HCT116 (cell line): ENCODE measurements at regions not wholly inside any gene's neighbourhood (a gene's known extent, or its start where the extent isn't known, plus 50 kb on each side); places are given as distances from the start of the nearest gene placed in this dataset.

Experiments used
- ATAC-seq: fragments of 200-7000 bp; cut with Tn5 transposase; 2 replicates; pipeline ENCODE4 v1.9.1; 2020; ENCODE audit warnings: mild to moderate bottlenecking, moderate library complexity
- BruUV-seq: library from RNA; stranded (reverse); fragments of 400-500 nt; replicated peaks from 2 replicates; lab custom pipeline; 2021; lab: Mats Ljungman, UMichigan
- CTCF ChIA-PET: fragments of 300-600 bp; sonication (Branson Sonifier 250); formaldehyde crosslinking; loops from one replicate; lab custom pipeline; 2021; ENCODE audit warnings: antibody characterized with exemption; lab: Charles Lee
- POLR2A ChIA-PET: fragments of 300-600, 350-600 bp; sonication (Branson Sonifier 250); formaldehyde crosslinking; loops from one replicate; lab custom pipeline; 2021; ENCODE audit warnings: antibody characterized with exemption; lab: Charles Lee
- RAD21 ChIA-PET, 2 experiments: fragments of 300-600 bp; sonication (Branson Sonifier 250); formaldehyde crosslinking; loops; one replicate each; lab custom pipeline; 2023; ENCODE audit warnings: low total read pairs in 2 of 2; ENCODE audit not compliant: uncharacterized antibody in 2 of 2, unreplicated experiment in 2 of 2, low non-redundant PET in 1 of 2; lab: Charles Lee
- DNase-seq: peaks from one replicate; pipeline ENCODE4 v3.0.0-alpha.2; 2010; ENCODE audit warnings: low read depth, low spot score
- H2AFZ ChIP-seq: fragments of 200-600 bp; shearing (Covaris generic), sonication (generic); 2 replicates; pipeline ENCODE4 v1.6.1; 2017; ENCODE audit warnings: low read depth, mixed run types, mixed read lengths, antibody characterized with exemption, low read length; ENCODE audit not compliant: poor library complexity, severe bottlenecking
- H3K27ac ChIP-seq: 2 replicates; pipeline ENCODE4 v1.5.1; 2012; ENCODE audit warnings: low read depth, low read length
- H3K27me3 ChIP-seq: fragments of 200-600 bp; sonication (generic); 2 replicates; pipeline ENCODE4 v1.6.1; 2016; ENCODE audit warnings: mixed run types, low read length, mixed read lengths; ENCODE audit not compliant: insufficient read depth
- H3K36me3 ChIP-seq, 2 experiments: fragments of 200-500 bp in 1 of 2; fragments of 200-600 bp in 1 of 2; sonication (Bioruptor generic) in 1 of 2; sonication (generic) in 1 of 2; 2 replicates each; pipeline versions ENCODE4 v1.5.1 to v1.6.1; 2014 to 2016; ENCODE audit warnings: low read length in 2 of 2, inconsistent platforms in 1 of 2, mixed read lengths in 1 of 2, mixed run types in 1 of 2; ENCODE audit not compliant: insufficient read depth in 2 of 2, control insufficient read depth in 1 of 2
- H3K4me1 ChIP-seq, 2 experiments: fragments of 200-600 bp in 1 of 2; sonication (generic) in 1 of 2; 2 replicates each; pipeline versions ENCODE4 v1.5.1 to v1.6.1; 2012 to 2017; ENCODE audit warnings: low read length in 2 of 2, inconsistent platforms in 1 of 2, mild to moderate bottlenecking in 1 of 2, mixed read lengths in 1 of 2, mixed run types in 1 of 2, moderate library complexity in 1 of 2; ENCODE audit not compliant: insufficient read depth in 2 of 2, control insufficient read depth in 1 of 2
- H3K4me2 ChIP-seq: fragments of 200-600 bp; sonication (generic); 2 replicates; pipeline ENCODE4 v1.6.1; 2017; ENCODE audit warnings: mixed run types, low read length, mixed read lengths
- H3K4me3 ChIP-seq, 2 experiments: fragments of 200-600 bp in 1 of 2; sonication (generic) in 1 of 2; replicated peaks in 1 of 2; 2 replicates each; pipeline ENCODE4 v1.5.1; 2011 to 2016; ENCODE audit warnings: low read length in 2 of 2, control low read depth in 1 of 2, low read depth in 1 of 2, mild to moderate bottlenecking in 1 of 2, mixed read lengths in 1 of 2, mixed run types in 1 of 2
- H3K79me2 ChIP-seq: fragments of 200-600 bp; sonication (generic); 2 replicates; pipeline ENCODE4 v1.6.1; 2017; ENCODE audit warnings: mild to moderate bottlenecking, mixed run types, low read length, moderate library complexity, mixed read lengths; ENCODE audit not compliant: insufficient read depth
- H3K9ac ChIP-seq: fragments of 200-600 bp; sonication (generic); 2 replicates; pipeline ENCODE4 v1.6.1; 2016; ENCODE audit warnings: low read length, mixed read lengths
- H3K9me2 ChIP-seq: fragments of 200-600 bp; sonication (generic), shearing (Covaris generic); 2 replicates; pipeline ENCODE4 v1.6.1; 2017; ENCODE audit warnings: mixed run types, mild to moderate bottlenecking, moderate library complexity; ENCODE audit not compliant: insufficient read depth
- H3K9me3 ChIP-seq, 2 experiments: fragments of 200-500 bp in 1 of 2; fragments of 200-600 bp in 1 of 2; sonication (Bioruptor generic) in 1 of 2; sonication (generic) in 1 of 2; 2 replicates each; pipeline ENCODE4 v1.6.1; 2014 to 2017; ENCODE audit warnings: low read length in 2 of 2, mixed read lengths in 2 of 2, inconsistent platforms in 1 of 2, low read depth in 1 of 2, mild to moderate bottlenecking in 1 of 2, mixed run types in 1 of 2, moderate library complexity in 1 of 2; ENCODE audit not compliant: control insufficient read depth in 1 of 2, insufficient read depth in 1 of 2
- H4K20me1 ChIP-seq: fragments of 200-600 bp; sonication (generic), shearing (Covaris generic); 2 replicates; pipeline ENCODE4 v1.6.1; 2017; ENCODE audit warnings: mixed run types, mild to moderate bottlenecking, moderate library complexity; ENCODE audit not compliant: insufficient read depth
- EGR1 ChIP-seq: IDR thresholded peaks from 2 replicates; pipeline ENCODE4 v1.6.1; 2012; ENCODE audit warnings: low read depth
- ELF1 ChIP-seq: IDR thresholded peaks from 2 replicates; pipeline ENCODE4 v1.6.1; 2012; ENCODE audit warnings: low read depth, borderline replicate concordance
- EZH2 ChIP-seq: fragments of 200-600 bp; sonication (generic); IDR thresholded peaks from 2 replicates; pipeline ENCODE4 v1.6.1; 2017; ENCODE audit warnings: antibody characterized with exemption, mixed run types
- FOSL1 ChIP-seq: IDR thresholded peaks from 2 replicates; pipeline ENCODE4 v1.6.1; 2012; ENCODE audit warnings: low read depth
- JUND ChIP-seq: IDR thresholded peaks from 2 replicates; pipeline ENCODE4 v1.6.1; 2012
- POLR2A ChIP-seq: IDR thresholded peaks from 2 replicates; pipeline ENCODE4 v1.7.0; 2011; ENCODE audit warnings: borderline replicate concordance; ENCODE audit not compliant: insufficient read depth, insufficient read length; ENCODE audit errors: extremely low read depth
- RAD21 ChIP-seq: IDR thresholded peaks from 2 replicates; pipeline ENCODE4 v1.6.1; 2012; ENCODE audit warnings: low read depth, mild to moderate bottlenecking
- SIN3A ChIP-seq: IDR thresholded peaks from 2 replicates; pipeline ENCODE4 v1.6.1; 2012; ENCODE audit warnings: low read depth
- SP1 ChIP-seq: IDR thresholded peaks from 2 replicates; pipeline ENCODE4 v1.6.1; 2012; ENCODE audit warnings: low read depth
- SRF ChIP-seq: IDR thresholded peaks from 2 replicates; pipeline ENCODE4 v1.6.1; 2012; ENCODE audit warnings: low read depth
- YY1 ChIP-seq: IDR thresholded peaks from 2 replicates; pipeline ENCODE4 v1.6.1; 2011; ENCODE audit warnings: low read length, low read depth, moderate library complexity, mild to moderate bottlenecking; ENCODE audit not compliant: insufficient replicate concordance; ENCODE audit errors: extremely low read depth
- ZNF274 ChIP-seq: fragments of 200-500 bp; sonication (Bioruptor generic); IDR thresholded peaks from 2 replicates; pipeline ENCODE4 v1.6.1; 2014; ENCODE audit warnings: mild to moderate bottlenecking, low read depth, low read length, inconsistent platforms
- intact Hi-C: fragments of 100-400 bp; cut with micrococcal nuclease; formaldehyde crosslinking; loops from 2 replicates; pipeline ENCODE4 v1.10.0; 2022
- TF ChIP-seq, protein P1 (sequence below): IDR thresholded peaks from 2 replicates; pipeline ENCODE4 v1.6.1; 2011; ENCODE audit warnings: mild to moderate bottlenecking, low read length, moderate library complexity; ENCODE audit not compliant: insufficient replicate concordance; ENCODE audit errors: extremely low read depth
- TF ChIP-seq, protein P2 (sequence below): IDR thresholded peaks from 2 replicates; pipeline ENCODE4 v1.6.1; 2012; ENCODE audit warnings: low read depth
- TF ChIP-seq, protein P3 (sequence below): IDR thresholded peaks from 2 replicates; pipeline ENCODE4 v1.6.1; 2012

DNA sequence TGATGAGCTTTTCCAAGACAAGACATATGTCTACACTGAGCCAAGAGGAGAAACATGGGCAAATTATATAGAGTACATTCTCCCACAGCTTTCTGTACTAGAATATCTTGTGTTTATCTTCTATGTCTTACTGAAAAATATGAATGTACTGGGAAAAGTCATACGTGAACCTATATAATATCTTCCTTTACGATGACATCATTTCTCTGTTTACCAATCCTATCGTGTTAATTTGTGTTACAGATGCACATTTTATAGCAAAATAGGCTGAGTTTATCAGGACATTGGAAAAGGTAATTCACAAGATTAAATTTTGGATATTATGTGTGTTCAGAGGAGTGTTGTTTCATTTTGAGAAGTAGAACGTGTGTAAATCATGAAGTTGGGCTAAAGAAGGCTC lies 452.5 kb upstream of the THRB start:
- DNase-seq = no peak
- no TSS peak for BruUV-seq
- Histone ChIP-seq H2AFZ (no peak overlapping the region), H3K36me3 (no peaks in the 10 kb centered on the region), H3K9me2 (no peaks in the 10 kb centered on the region), H3K9me3 (no peaks in the 10 kb centered on the region), H3K4me2 (no peak overlapping the region), H3K9ac (no peak overlapping the region), H3K27ac (no peak overlapping the region), H3K4me3 (no peak overlapping the region), H3K79me2 (no peaks in the 10 kb centered on the region), H4K20me1 (no peaks in the 10 kb centered on the region), H3K4me1 (no peaks in the 10 kb centered on the region), H3K27me3 (peaks cover 11% of the 10 kb centered on the region)
- CTCF ChIA-PET = no interaction called here
- no peak for TF ChIP-seq YY1
- no peak for TF ChIP-seq FOSL1
- TF ChIP-seq ELF1 = no peak
- TF ChIP-seq, protein P1, sequence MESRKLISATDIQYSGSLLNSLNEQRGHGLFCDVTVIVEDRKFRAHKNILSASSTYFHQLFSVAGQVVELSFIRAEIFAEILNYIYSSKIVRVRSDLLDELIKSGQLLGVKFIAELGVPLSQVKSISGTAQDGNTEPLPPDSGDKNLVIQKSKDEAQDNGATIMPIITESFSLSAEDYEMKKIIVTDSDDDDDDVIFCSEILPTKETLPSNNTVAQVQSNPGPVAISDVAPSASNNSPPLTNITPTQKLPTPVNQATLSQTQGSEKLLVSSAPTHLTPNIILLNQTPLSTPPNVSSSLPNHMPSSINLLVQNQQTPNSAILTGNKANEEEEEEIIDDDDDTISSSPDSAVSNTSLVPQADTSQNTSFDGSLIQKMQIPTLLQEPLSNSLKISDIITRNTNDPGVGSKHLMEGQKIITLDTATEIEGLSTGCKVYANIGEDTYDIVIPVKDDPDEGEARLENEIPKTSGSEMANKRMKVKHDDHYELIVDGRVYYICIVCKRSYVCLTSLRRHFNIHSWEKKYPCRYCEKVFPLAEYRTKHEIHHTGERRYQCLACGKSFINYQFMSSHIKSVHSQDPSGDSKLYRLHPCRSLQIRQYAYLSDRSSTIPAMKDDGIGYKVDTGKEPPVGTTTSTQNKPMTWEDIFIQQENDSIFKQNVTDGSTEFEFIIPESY = no peak
- TF ChIP-seq JUND = no peak
- TF ChIP-seq, protein P2, sequence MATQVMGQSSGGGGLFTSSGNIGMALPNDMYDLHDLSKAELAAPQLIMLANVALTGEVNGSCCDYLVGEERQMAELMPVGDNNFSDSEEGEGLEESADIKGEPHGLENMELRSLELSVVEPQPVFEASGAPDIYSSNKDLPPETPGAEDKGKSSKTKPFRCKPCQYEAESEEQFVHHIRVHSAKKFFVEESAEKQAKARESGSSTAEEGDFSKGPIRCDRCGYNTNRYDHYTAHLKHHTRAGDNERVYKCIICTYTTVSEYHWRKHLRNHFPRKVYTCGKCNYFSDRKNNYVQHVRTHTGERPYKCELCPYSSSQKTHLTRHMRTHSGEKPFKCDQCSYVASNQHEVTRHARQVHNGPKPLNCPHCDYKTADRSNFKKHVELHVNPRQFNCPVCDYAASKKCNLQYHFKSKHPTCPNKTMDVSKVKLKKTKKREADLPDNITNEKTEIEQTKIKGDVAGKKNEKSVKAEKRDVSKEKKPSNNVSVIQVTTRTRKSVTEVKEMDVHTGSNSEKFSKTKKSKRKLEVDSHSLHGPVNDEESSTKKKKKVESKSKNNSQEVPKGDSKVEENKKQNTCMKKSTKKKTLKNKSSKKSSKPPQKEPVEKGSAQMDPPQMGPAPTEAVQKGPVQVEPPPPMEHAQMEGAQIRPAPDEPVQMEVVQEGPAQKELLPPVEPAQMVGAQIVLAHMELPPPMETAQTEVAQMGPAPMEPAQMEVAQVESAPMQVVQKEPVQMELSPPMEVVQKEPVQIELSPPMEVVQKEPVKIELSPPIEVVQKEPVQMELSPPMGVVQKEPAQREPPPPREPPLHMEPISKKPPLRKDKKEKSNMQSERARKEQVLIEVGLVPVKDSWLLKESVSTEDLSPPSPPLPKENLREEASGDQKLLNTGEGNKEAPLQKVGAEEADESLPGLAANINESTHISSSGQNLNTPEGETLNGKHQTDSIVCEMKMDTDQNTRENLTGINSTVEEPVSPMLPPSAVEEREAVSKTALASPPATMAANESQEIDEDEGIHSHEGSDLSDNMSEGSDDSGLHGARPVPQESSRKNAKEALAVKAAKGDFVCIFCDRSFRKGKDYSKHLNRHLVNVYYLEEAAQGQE = no peak
- TF ChIP-seq EGR1 = no peak
- TF ChIP-seq SRF = no peak
- TF ChIP-seq SP1 = no peak
- TF ChIP-seq ZNF274 = no peak
- no peak for TF ChIP-seq EZH2
- TF ChIP-seq SIN3A = no peak
- TF ChIP-seq RAD21 = no peak
- no peak for TF ChIP-seq POLR2A
- TF ChIP-seq, protein P3, sequence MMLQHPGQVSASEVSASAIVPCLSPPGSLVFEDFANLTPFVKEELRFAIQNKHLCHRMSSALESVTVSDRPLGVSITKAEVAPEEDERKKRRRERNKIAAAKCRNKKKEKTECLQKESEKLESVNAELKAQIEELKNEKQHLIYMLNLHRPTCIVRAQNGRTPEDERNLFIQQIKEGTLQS = no peak
- POLR2A ChIA-PET = no interaction called here
- RAD21 ChIA-PET = no interaction called here
- intact Hi-C loops = no loop called here
- ATAC-seq = no peak
